Endothelial cell (in vitro differentiated cells): ENCODE measurements at regions not wholly inside any gene's neighbourhood (a gene's known extent, or its start where the extent isn't known, plus 50 kb on each side); places are given as distances from the start of the nearest gene placed in this dataset.

Experiments
- DNase-seq: peaks from one replicate; pipeline ENCODE4 v3.0.0; 2021; ENCODE audit warnings: low spot score
- H3K27ac Mint-ChIP-seq: one replicate; pipeline ENCODE4 v1.8.0; 2021; ENCODE audit warnings: mixed read lengths, inconsistent platforms; ENCODE audit not compliant: unreplicated experiment
- H3K27me3 Mint-ChIP-seq: one replicate; pipeline ENCODE4 v1.8.0; 2021; ENCODE audit warnings: mild to moderate bottlenecking, moderate library complexity, mixed read lengths, inconsistent platforms; ENCODE audit not compliant: unreplicated experiment
- H3K36me3 Mint-ChIP-seq: one replicate; pipeline ENCODE4 v1.8.0; 2021; ENCODE audit warnings: mild to moderate bottlenecking, low read depth, mixed read lengths, inconsistent platforms; ENCODE audit not compliant: unreplicated experiment
- H3K4me1 Mint-ChIP-seq: one replicate; pipeline ENCODE4 v1.8.0; 2021; ENCODE audit warnings: mild to moderate bottlenecking, mixed read lengths, inconsistent platforms; ENCODE audit not compliant: unreplicated experiment
- H3K4me3 Mint-ChIP-seq: one replicate; pipeline ENCODE4 v1.8.0; 2021; ENCODE audit warnings: mild to moderate bottlenecking, mixed read lengths, inconsistent platforms; ENCODE audit not compliant: unreplicated experiment
- H3K9me3 Mint-ChIP-seq: one replicate; pipeline ENCODE4 v1.8.0; 2021; ENCODE audit warnings: mixed read lengths, inconsistent platforms; ENCODE audit not compliant: unreplicated experiment
- CTCF ChIP-seq: fragments of 200-600 bp; sonication (generic); IDR thresholded peaks from one replicate; pipeline ENCODE4 v1.5.0; 2021; ENCODE audit warnings: antibody characterized with exemption; ENCODE audit not compliant: unreplicated experiment

GRCh38 chr6:65803186-65803585 is 96.2 kb upstream of the EYS start:
- no peak for DNase-seq
- H3K4me1 Mint-ChIP-seq: no peaks in the 10 kb centered on the region
- no peak overlapping the region for H3K27ac Mint-ChIP-seq
- TF ChIP-seq CTCF: no peak
- H3K27me3 Mint-ChIP-seq: no peaks in the 10 kb centered on the region
- no peak overlapping the region for H3K4me3 Mint-ChIP-seq
- no peaks in the 10 kb centered on the region for H3K36me3 Mint-ChIP-seq
- H3K9me3 Mint-ChIP-seq: no peaks in the 10 kb centered on the region

- no peak for TF ChIP-seq CTCF
- no peak overlapping the region for H3K4me3 Mint-ChIP-seq
- no peaks in the 10 kb centered on the region for H3K9me3 Mint-ChIP-seq
- no peaks in the 10 kb centered on the region for H3K4me1 Mint-ChIP-seq
- no peaks in the 10 kb centered on the region for H3K27me3 Mint-ChIP-seq
- no peaks in the 10 kb centered on the region for H3K36me3 Mint-ChIP-seq
- DNase-seq: no peak
- H3K27ac Mint-ChIP-seq: no peak overlapping the region
Measured at GRCh38 chr6:65799389-65799788, 92.4 kb upstream of the EYS start.

- Mint-ChIP-seq H3K36me3 (no peaks in the 10 kb centered on the region), H3K4me1 (no peaks in the 10 kb centered on the region), H3K4me3 (no peak overlapping the region), H3K9me3 (no peaks in the 10 kb centered on the region), H3K27me3 (no peaks in the 10 kb centered on the region), H3K27ac (no peak overlapping the region)
- no peak for DNase-seq
- no peak for TF ChIP-seq CTCF
Measured at GRCh38 chr6:65798280-65799014, 91.4 kb upstream of the EYS start.

- no peak for TF ChIP-seq CTCF
- H3K9me3 Mint-ChIP-seq: no peaks in the 10 kb centered on the region
- no peaks in the 10 kb centered on the region for H3K4me1 Mint-ChIP-seq
- H3K27me3 Mint-ChIP-seq: peaks cover 5% of the 10 kb centered on the region
- no peak overlapping the region for H3K27ac Mint-ChIP-seq
- DNase-seq: no peak
- H3K4me3 Mint-ChIP-seq: no peak overlapping the region
- H3K36me3 Mint-ChIP-seq: no peaks in the 10 kb centered on the region
Measured at GRCh38 chr6:65790666-65791065, 83.6 kb upstream of the EYS start.

DNA sequence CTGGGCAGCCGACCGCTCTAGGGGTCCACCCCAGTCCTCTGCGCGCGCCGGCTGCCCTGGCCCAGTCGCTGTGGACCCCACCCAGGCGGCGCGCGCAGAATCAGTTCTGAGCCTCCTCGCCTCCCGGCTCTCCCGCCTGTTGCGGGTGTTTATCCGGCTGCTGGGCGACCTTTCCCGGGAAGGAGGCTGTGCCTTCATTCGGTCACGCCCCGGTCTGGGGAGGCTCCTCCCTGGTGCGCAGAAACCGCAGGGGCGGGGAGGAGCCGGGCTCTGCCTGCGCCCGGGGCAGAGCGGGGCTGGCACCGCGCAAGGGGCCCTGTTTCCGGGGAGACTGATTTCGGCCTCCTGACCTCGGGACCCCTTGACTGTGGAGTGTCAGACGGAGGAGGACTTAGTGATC is 80.8 kb upstream of the EYS start:
- Mint-ChIP-seq H3K4me3 (no peak overlapping the region), H3K9me3 (no peaks in the 10 kb centered on the region)
- no peak for TF ChIP-seq CTCF

More for the DNA sequence above, 80.8 kb upstream of the EYS start:
- H3K27me3 Mint-ChIP-seq: peaks cover 5% of the 10 kb centered on the region
- H3K4me1 Mint-ChIP-seq: no peaks in the 10 kb centered on the region
- DNase-seq: no peak
- no peaks in the 10 kb centered on the region for H3K36me3 Mint-ChIP-seq
- no peak overlapping the region for H3K27ac Mint-ChIP-seq
